Breast epithelium (tissue), 4 donors: ENCODE measurements at regions not wholly inside any gene's neighbourhood (a gene's known extent, or its start where the extent isn't known, plus 50 kb on each side); places are given as distances from the start of the nearest gene placed in this dataset.

Source experiments
- DNase-seq, 2 donors: peaks; one replicate each; pipeline ENCODE4 v3.0.0-alpha.2; 2019; ENCODE audit warnings: low spot score in 2 of 2
- H3K27ac ChIP-seq, 2 donors: fragments of 200-600 bp; sonication (generic) in 1 of 2; one replicate each; pipeline ENCODE4 v1.5.1; 2016 to 2019; ENCODE audit warnings: mild to moderate bottlenecking in 1 of 2
- H3K27me3 ChIP-seq, 2 donors: fragments of 200-600 bp; sonication (generic) in 1 of 2; one replicate each; pipeline versions ENCODE4 v1.5.1 to v1.6.0; 2017 to 2019; ENCODE audit warnings: control low read depth in 1 of 2, mild to moderate bottlenecking in 1 of 2
- H3K36me3 ChIP-seq: fragments of 200-600 bp; one replicate; pipeline ENCODE4 v1.5.1; 2019
- H3K4me1 ChIP-seq, 2 donors: fragments of 200-600 bp; sonication (generic); one replicate each; pipeline ENCODE4 v1.5.1; 2016 to 2019; ENCODE audit warnings: control low read depth in 1 of 2
- H3K4me3 ChIP-seq, 3 donors: fragments of 200-600 bp; sonication (generic); 1 replicate in 2 of 3; 2 replicates in 1 of 3; pipeline ENCODE4 v1.5.1; 2016 to 2019; ENCODE audit warnings: mild to moderate bottlenecking in 3 of 3, moderate library complexity in 2 of 3
- H3K9me3 ChIP-seq, 2 donors: fragments of 200-600 bp; sonication (generic) in 1 of 2; one replicate each; pipeline ENCODE4 v1.5.1; 2016 to 2019; ENCODE audit warnings: control low read depth in 1 of 2
- CTCF ChIP-seq, 3 donors: fragments of 450-650 bp; IDR thresholded peaks; one replicate each; pipeline ENCODE4 v1.5.1; 2016 to 2017; ENCODE audit warnings: antibody characterized with exemption in 3 of 3, mild to moderate bottlenecking in 3 of 3, moderate library complexity in 3 of 3
- POLR2A ChIP-seq: fragments of 450-650 bp; IDR thresholded peaks from one replicate; pipeline ENCODE4 v1.6.1; 2016; ENCODE audit warnings: antibody characterized with exemption, mild to moderate bottlenecking, moderate library complexity
- POLR2AphosphoS5 ChIP-seq, 3 donors: sonication (generic); formaldehyde crosslinking; IDR thresholded peaks; one replicate each; pipeline ENCODE4 v1.6.1; 2017; ENCODE audit warnings: antibody characterized with exemption in 3 of 3
- intact Hi-C: fragments of 100-400 bp; cut with DNase I; formaldehyde crosslinking; loops from one replicate; pipeline ENCODE4 v1.15.1; 2023; ENCODE audit warnings: low total_unique reads

GRCh38 chr2:119071476-119071875, 87.1 kb downstream of the C1QL2 start:
- Histone ChIP-seq H3K36me3 (no peaks in the 10 kb centered on the region), H3K27ac (no peak overlapping the region), H3K4me3 (no peak overlapping the region), H3K4me1 (no peaks in the 10 kb centered on the region), H3K27me3 (peaks cover 0 to 13% of the 10 kb centered on the region in 2 donors), H3K9me3 (no peaks in the 10 kb centered on the region)
- TF ChIP-seq POLR2A (no peak), POLR2AphosphoS5 (IDR thresholded peaks at IDR 0.05) (no peak), CTCF (IDR thresholded peaks at IDR 0.05) (no peak)
- intact Hi-C loops, result no loop called here
- no peak for DNase-seq

- no peaks in the 10 kb centered on the region for H3K36me3 ChIP-seq
- no peaks in the 10 kb centered on the region for H3K4me1 ChIP-seq
- TF ChIP-seq CTCF (IDR thresholded peaks at IDR 0.05) (no peak), POLR2A (no peak), POLR2AphosphoS5 (IDR thresholded peaks at IDR 0.05) (no peak)
- H3K27me3 ChIP-seq, result peaks cover 0 to 8% of the 10 kb centered on the region in 2 donors
- H3K27ac ChIP-seq, result no peak overlapping the region
- no peak for DNase-seq
- intact Hi-C loops, result no loop called here
- no peak overlapping the region for H3K4me3 ChIP-seq
- H3K9me3 ChIP-seq, result no peaks in the 10 kb centered on the region
Measured at GRCh38 chr2:119069781-119070180, 88.8 kb downstream of the C1QL2 start.

GRCh38 chr2:119068154-119068725, 90.3 kb downstream of the C1QL2 start:
- TF ChIP-seq CTCF (IDR thresholded peaks at IDR 0.05), result no peak
- TF ChIP-seq POLR2A, result no peak
- H3K4me3 ChIP-seq, result no peak overlapping the region
- H3K4me1 ChIP-seq, result no peaks in the 10 kb centered on the region
- no peaks in the 10 kb centered on the region for H3K9me3 ChIP-seq
- H3K27ac ChIP-seq, result no peak overlapping the region
- H3K27me3 ChIP-seq, result peaks cover 0 to 6% of the 10 kb centered on the region in 2 donors
- DNase-seq, result no peak
- H3K36me3 ChIP-seq, result no peaks in the 10 kb centered on the region
- intact Hi-C loops, result no loop called here

GRCh38 chr2:119066272-119066804, 92.2 kb downstream of the C1QL2 start:
- no peaks in the 10 kb centered on the region for H3K9me3 ChIP-seq
- H3K4me1 ChIP-seq, result no peaks in the 10 kb centered on the region

More at GRCh38 chr2:119066272-119066804, 92.2 kb downstream of the C1QL2 start:
- intact Hi-C loops, result no loop called here
- H3K36me3 ChIP-seq, result no peaks in the 10 kb centered on the region
- DNase-seq, result no peak
- TF ChIP-seq CTCF (IDR thresholded peaks at IDR 0.05), result no peak
- no peak for TF ChIP-seq POLR2A
- no peak for TF ChIP-seq POLR2AphosphoS5 (IDR thresholded peaks at IDR 0.05)
- H3K27ac ChIP-seq, result no peak overlapping the region
- H3K4me3 ChIP-seq, result no peak overlapping the region
- H3K27me3 ChIP-seq, result no peaks in the 10 kb centered on the region
